Caco-2 (cell line): ENCODE measurements at regions not wholly inside any gene's neighbourhood (a gene's known extent, or its start where the extent isn't known, plus 50 kb on each side); places are given as distances from the start of the nearest gene placed in this dataset.
"Not testable (repeated sequence)": the region's sequence is repeated elsewhere in the genome, so short reads cannot be mapped to it uniquely, and the experiment has no call there.

Experiments used
- BruUV-seq: library from RNA; stranded (reverse); fragments of 400-500 nt; replicated peaks from 2 replicates; lab custom pipeline; 2021; lab: Mats Ljungman, UMichigan
- CTCF ChIA-PET: fragments of 300-600 bp; sonication (Branson Sonifier 250); formaldehyde crosslinking; loops from one replicate; lab custom pipeline; 2022; ENCODE audit warnings: antibody characterized with exemption; lab: Charles Lee
- POLR2A ChIA-PET: fragments of 300-600 bp; sonication (Branson Sonifier 250); formaldehyde crosslinking; loops from one replicate; lab custom pipeline; 2022; ENCODE audit warnings: antibody characterized with exemption; lab: Charles Lee
- DNase-seq, 2 experiments: peaks; one replicate each; pipeline versions ENCODE4 v3.0.0 to v3.0.0-alpha.2; 2020 to 2022
- H3K27me3 ChIP-seq: replicated peaks from 2 replicates; pipeline ENCODE4 v1.6.0; 2011; ENCODE audit warnings: low read length; ENCODE audit not compliant: control insufficient read depth, insufficient read depth
- H3K36me3 ChIP-seq: 2 replicates; pipeline ENCODE4 v1.5.1; 2011; ENCODE audit warnings: low read length; ENCODE audit not compliant: control insufficient read depth, insufficient read depth
- H3K4me1 ChIP-seq: fragments of 250-450 bp; sonication (Bioruptor Pico); 2 replicates; pipeline ENCODE4 v1.5.1; 2020; ENCODE audit warnings: mild to moderate bottlenecking
- H3K4me3 ChIP-seq: 2 replicates; pipeline ENCODE4 v1.5.1; 2011; ENCODE audit warnings: low read depth, mild to moderate bottlenecking, control low read depth, low read length
- H3K9me3 ChIP-seq: fragments of 250-450 bp; sonication (Bioruptor Pico); 2 replicates; pipeline ENCODE4 v1.5.1; 2020; ENCODE audit warnings: mild to moderate bottlenecking, moderate library complexity
- H3K27ac Mint-ChIP-seq: one replicate; pipeline ENCODE4 v1.8.0; 2022; ENCODE audit warnings: mixed read lengths; ENCODE audit not compliant: unreplicated experiment
- H3K27me3 Mint-ChIP-seq: one replicate; pipeline ENCODE4 v1.8.0; 2022; ENCODE audit warnings: mixed read lengths; ENCODE audit not compliant: insufficient read depth, unreplicated experiment
- H3K36me3 Mint-ChIP-seq: one replicate; pipeline ENCODE4 v1.8.0; 2022; ENCODE audit warnings: mild to moderate bottlenecking, mixed read lengths; ENCODE audit not compliant: insufficient read depth, unreplicated experiment
- H3K4me1 Mint-ChIP-seq: one replicate; pipeline ENCODE4 v1.8.0; 2022; ENCODE audit warnings: low read depth, mixed read lengths; ENCODE audit not compliant: unreplicated experiment
- H3K4me3 Mint-ChIP-seq: one replicate; pipeline ENCODE4 v1.8.0; 2022; ENCODE audit warnings: mild to moderate bottlenecking, moderate library complexity, mixed read lengths; ENCODE audit not compliant: unreplicated experiment
- H3K9me3 Mint-ChIP-seq: one replicate; pipeline ENCODE4 v1.8.0; 2022; ENCODE audit warnings: mixed read lengths; ENCODE audit not compliant: unreplicated experiment
- intact Hi-C: fragments of 100-400 bp; cut with micrococcal nuclease; formaldehyde crosslinking; loops from one replicate; pipeline ENCODE4 v1.10.0; 2022; ENCODE audit not compliant: unreplicated experiment
- TF ChIP-seq, protein P1 (sequence below), 2 experiments: fragments of 200-600 bp in 1 of 2; IDR thresholded peaks; 1 replicate in 1 of 2; 2 replicates in 1 of 2; pipeline versions ENCODE4 v1.5.1 to v1.8.0; 2011 to 2022; ENCODE audit warnings: antibody characterized with exemption in 1 of 2, control low read depth in 1 of 2, inconsistent platforms in 1 of 2, low read depth in 1 of 2, low read length in 1 of 2, mild to moderate bottlenecking in 1 of 2, moderate library complexity in 1 of 2; ENCODE audit not compliant: insufficient read depth in 1 of 2, severe bottlenecking in 1 of 2, unreplicated experiment in 1 of 2

- ChIA-PET CTCF (no interaction called here), POLR2A (no interaction called here)
- TF ChIP-seq, protein P1, sequence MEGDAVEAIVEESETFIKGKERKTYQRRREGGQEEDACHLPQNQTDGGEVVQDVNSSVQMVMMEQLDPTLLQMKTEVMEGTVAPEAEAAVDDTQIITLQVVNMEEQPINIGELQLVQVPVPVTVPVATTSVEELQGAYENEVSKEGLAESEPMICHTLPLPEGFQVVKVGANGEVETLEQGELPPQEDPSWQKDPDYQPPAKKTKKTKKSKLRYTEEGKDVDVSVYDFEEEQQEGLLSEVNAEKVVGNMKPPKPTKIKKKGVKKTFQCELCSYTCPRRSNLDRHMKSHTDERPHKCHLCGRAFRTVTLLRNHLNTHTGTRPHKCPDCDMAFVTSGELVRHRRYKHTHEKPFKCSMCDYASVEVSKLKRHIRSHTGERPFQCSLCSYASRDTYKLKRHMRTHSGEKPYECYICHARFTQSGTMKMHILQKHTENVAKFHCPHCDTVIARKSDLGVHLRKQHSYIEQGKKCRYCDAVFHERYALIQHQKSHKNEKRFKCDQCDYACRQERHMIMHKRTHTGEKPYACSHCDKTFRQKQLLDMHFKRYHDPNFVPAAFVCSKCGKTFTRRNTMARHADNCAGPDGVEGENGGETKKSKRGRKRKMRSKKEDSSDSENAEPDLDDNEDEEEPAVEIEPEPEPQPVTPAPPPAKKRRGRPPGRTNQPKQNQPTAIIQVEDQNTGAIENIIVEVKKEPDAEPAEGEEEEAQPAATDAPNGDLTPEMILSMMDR (IDR thresholded peaks at IDR 0.05; ENCODE audit: insufficient read depth in 1 of 2, low read depth in 1 of 2, low read length in 1 of 2, severe bottlenecking in 1 of 2, unreplicated experiment in 1 of 2), result no peak
- no TSS peak for BruUV-seq
- H3K4me3 ChIP-seq, result no peak overlapping the region
- Mint-ChIP-seq H3K36me3 (no peaks in the 10 kb centered on the region), H3K4me3 (no peak overlapping the region), H3K9me3 (peaks cover 8% of the 10 kb centered on the region), H3K4me1 (no peaks in the 10 kb centered on the region), H3K27me3 (no peaks in the 10 kb centered on the region), H3K27ac (no peak overlapping the region)
- H3K27me3 ChIP-seq, result no peaks in the 10 kb centered on the region
- no peaks in the 10 kb centered on the region for H3K36me3 ChIP-seq
- intact Hi-C loops, result no loop called here
- no peaks in the 10 kb centered on the region for H3K9me3 ChIP-seq
- no peaks in the 10 kb centered on the region for H3K4me1 ChIP-seq
- DNase-seq, result no peak
These were observed 1235.6 kb downstream of the EFNA5 start for GRCh38 chr5:106435185-106435584.

DNA sequence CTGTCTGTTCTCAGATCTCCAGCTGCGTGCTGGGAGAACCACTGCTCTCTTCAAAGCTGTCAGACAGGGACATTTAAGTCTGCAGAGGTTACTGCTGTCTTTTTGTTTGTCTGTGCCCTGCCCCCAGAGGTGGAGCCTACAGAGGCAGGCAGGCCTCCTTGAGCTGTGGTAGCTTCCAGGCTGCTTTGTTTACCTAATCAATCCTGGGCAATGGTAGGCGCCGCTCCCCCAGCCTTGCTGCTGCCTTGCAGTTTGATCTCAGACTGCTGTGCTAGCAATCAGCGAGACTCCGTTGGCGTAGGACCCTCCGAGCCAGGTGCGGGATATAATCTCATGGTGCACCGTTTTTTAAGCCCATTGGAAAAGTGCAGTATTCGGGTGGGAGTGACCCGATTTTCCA lies 1240.0 kb downstream of the EFNA5 start:
- H3K4me3 ChIP-seq, intact Hi-C loops, CTCF ChIA-PET, H3K27me3 Mint-ChIP-seq, H3K9me3 ChIP-seq, H3K36me3 ChIP-seq, DNase-seq, POLR2A ChIA-PET, H3K27me3 ChIP-seq, H3K27ac Mint-ChIP-seq, H3K4me3 Mint-ChIP-seq, BruUV-seq, H3K4me1 ChIP-seq, H3K9me3 Mint-ChIP-seq, H3K36me3 Mint-ChIP-seq, H3K4me1 Mint-ChIP-seq: not testable (repeated sequence)

- intact Hi-C loops, result no loop called here
- no peaks in the 10 kb centered on the region for H3K9me3 ChIP-seq
- no peaks in the 10 kb centered on the region for H3K4me1 ChIP-seq
- Mint-ChIP-seq H3K4me1 (no peaks in the 10 kb centered on the region), H3K4me3 (no peak overlapping the region), H3K27ac (no peak overlapping the region), H3K9me3 (no peaks in the 10 kb centered on the region), H3K36me3 (no peaks in the 10 kb centered on the region), H3K27me3 (no peaks in the 10 kb centered on the region)
- no peaks in the 10 kb centered on the region for H3K36me3 ChIP-seq
- TF ChIP-seq, protein P1 (IDR thresholded peaks at IDR 0.05; ENCODE audit: insufficient read depth in 1 of 2, low read depth in 1 of 2, low read length in 1 of 2, severe bottlenecking in 1 of 2, unreplicated experiment in 1 of 2), result no peak
- H3K27me3 ChIP-seq, result no peaks in the 10 kb centered on the region
- DNase-seq, result no peak
- BruUV-seq, result no TSS peak
- CTCF ChIA-PET, result no interaction called here
- H3K4me3 ChIP-seq, result no peak overlapping the region
- POLR2A ChIA-PET, result no interaction called here
These were observed 1247.4 kb downstream of the EFNA5 start for GRCh38 chr5:106423109-106423897.
